SIG-M5 treated with dmso at 0.1 percent for 504 hours (cell line): ENCODE measurements at regions not wholly inside any gene's neighbourhood (a gene's known extent, or its start where the extent isn't known, plus 50 kb on each side); places are given as distances from the start of the nearest gene placed in this dataset.

ENCODE experiments used
- DNase-seq: peaks from one replicate; lab custom pipeline; 2025; ENCODE audit not compliant: unreplicated experiment; lab: John Stamatoyannopoulos, UW

GRCh38 chr4:173932701-173933100, 350.8 kb downstream of the FBXO8 start:
- no peak for DNase-seq

- no peak for DNase-seq
Measured at GRCh38 chr4:173930329-173930967, 353.0 kb downstream of the FBXO8 start.

DNA sequence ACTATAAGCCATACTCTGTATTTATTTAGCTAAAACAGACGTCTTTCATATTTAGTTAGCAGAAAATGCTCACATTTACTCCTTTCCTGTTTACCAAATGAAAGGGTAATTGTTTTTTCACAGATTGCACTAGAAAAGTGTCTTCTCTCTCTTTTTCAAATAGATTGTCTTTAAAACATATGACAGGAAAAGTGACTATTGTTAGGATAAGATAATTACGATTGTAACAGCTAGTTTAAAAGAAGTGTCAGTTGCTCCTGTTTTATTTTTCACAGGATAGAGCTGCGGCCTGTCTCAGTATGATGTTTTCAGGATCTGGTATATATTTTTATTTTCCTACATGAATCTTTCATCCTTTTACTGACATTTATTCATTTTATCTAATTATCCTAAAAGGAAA, 353.5 kb downstream of the FBXO8 start:
- DNase-seq = no peak

GRCh38 chr4:173924561-173924960, 358.9 kb downstream of the FBXO8 start:
- DNase-seq = no peak

DNA sequence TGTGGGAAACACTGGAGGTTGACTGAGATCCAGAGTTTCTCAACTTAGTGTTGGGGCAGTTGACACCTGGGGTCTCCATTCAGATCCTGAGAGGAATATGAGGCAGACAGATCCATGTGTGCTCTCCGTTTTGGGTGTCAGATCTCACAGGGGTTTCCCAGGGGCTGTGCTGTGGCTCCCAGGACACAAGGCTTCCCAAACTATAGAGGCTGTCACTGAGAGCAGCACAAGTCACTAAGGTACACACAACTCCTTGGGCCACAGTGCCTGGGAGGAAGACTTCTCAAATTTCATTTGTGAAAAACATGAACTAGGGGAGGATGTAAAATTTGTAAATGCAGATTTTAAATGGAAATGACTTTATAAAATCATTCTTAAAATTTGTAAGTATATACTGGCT, 363.6 kb downstream of the FBXO8 start:
- no peak for DNase-seq

GRCh38 chr4:173919196-173919595, 364.3 kb downstream of the FBXO8 start:
- no peak for DNase-seq

DNA sequence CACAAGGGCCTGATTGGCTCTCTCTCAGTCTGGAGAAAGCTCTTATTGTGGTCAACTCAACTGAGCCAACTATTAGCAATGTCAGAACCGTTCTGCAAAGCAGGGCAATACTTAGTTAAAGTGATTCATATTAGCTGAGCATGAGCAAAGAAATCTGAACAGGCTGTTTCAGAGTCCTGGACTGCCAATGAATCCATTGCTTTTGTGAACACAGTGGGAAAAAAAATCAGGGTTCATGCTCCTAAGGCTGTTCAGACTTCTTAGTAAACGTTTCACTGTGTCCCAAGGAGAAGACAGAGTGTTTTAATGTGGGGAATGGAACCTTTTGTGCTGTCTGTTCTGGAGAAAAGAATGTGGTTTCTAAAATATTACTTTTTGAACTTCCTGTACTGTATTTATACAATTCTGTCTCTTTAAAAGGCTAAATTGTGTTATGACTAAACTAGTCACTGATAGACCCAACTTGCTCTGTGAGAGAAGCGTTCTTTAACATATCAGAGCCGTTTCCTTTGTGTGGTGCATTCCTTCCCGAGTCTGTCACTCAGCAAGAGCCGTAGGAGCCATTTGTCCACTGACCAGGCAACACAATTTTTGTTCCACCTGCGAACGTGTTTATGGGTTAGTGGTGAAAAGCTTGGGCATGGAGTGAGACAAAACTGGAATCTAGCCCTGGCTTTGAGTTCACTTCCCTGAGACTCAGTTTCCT, 366.1 kb downstream of the FBXO8 start:
- no peak for DNase-seq

GRCh38 chr4:173913496-173913895, 370.0 kb downstream of the FBXO8 start:
- no peak for DNase-seq

- no peak for DNase-seq
Measured at GRCh38 chr4:173912384-173912783, 371.1 kb downstream of the FBXO8 start.

DNA sequence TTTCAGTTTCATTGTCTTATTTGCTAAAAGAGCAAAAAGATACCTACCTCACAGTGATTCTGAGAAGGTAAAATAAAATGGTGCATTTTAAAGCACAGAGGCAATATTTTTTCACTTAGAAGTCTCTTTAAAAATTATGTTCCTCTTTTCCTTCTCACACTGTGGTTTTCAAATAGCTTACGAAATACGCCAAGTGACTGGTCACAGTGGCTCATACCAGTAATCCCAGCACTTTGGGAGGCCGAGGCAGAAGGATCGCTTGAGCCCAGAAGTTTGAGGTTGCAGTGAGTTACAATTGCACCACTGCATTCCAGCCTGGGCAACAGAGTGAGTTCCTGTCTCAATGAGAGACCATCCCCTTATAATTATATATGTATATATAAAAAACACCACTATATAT, 372.6 kb downstream of the FBXO8 start:
- peak; percentile 77 for DNase-seq

DNA sequence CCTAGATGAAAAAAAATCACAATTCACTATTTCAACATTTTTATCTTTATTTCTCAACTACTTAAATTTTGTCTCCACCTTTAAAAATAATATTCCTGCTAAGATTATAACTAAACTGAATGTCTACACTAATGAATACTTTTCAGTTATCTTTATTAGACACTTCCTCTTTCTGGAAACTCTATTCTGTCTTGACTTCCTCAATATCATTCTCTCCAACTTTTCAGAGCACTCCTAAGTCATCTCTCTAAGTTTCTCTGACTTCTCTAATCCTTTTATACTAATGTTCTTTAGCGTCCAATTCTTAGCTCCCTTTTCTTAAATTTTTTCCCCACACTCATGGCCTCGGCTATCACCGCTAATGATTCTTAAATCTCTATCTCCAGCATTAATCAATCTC, 374.2 kb downstream of the FBXO8 start:
- peak; percentile 72 for DNase-seq

DNA sequence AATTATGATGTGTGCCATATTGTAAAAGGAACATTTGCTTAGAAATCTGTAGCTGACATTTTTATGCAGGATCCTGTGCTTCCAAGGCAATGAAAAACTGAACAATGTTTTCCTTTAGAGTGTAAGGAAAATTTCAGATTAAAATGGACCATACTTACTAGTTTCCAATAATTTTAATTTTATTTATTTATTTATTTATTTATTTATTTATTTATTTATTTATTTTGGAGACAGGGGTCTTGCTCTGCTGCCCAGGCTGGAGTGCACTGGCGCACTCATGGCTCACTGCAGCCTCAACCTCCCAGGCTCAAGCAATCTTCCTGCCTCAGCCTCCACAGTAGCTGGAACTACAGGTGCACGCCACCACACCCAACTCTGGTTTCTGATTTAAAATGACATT, 369.8 kb upstream of the HAND2 start:
- no peak for DNase-seq

DNA sequence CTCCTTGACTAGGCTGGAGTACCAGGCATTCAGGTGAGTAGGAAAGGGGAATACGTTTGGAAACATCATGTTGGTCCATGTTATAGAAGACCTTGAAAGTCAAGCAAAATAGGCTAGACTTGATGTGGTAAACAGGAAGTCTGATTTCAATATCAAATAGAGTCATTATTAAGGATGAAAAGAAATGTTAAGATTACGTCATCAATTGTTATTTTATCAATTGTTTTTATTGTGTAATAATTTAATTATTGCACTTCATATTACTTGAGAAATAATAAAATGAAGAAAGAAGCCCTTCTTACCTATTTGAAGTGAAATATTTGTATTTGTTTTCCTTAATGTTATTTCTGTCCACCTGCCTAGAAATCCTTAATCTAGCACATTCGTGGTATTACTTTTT, 361.0 kb upstream of the HAND2 start:
- no peak for DNase-seq

DNA sequence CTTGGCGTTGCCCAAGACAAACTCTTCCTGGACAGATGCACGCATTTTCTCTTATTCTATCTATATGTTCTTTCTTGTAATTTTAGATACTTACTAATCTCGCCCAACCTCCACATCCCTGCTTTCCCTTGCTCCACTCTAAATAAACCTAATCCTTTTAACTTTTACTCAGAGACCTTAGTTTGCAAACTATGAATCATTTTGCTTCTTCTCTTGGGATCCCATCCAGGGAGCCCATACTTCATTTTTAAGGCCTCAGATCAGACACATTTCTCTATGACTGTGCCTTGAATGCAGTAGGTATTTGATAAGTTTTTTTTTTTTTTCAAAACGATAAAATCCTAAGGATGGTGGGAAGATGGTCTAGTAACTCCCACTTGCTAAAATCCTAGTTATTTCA, 353.8 kb upstream of the HAND2 start:
- no peak for DNase-seq

- DNase-seq = no peak
Measured at GRCh38 chr4:173880897-173881296, 350.9 kb upstream of the HAND2 start.

GRCh38 chr4:173879509-173879908, 349.5 kb upstream of the HAND2 start:
- DNase-seq = no peak

GRCh38 chr4:173878701-173879100, 348.7 kb upstream of the HAND2 start:
- DNase-seq = no peak

- no peak for DNase-seq
Measured at GRCh38 chr4:173871643-173872042, 341.6 kb upstream of the HAND2 start.

- no peak for DNase-seq
Measured at GRCh38 chr4:173866322-173867026, 336.4 kb upstream of the HAND2 start.

DNA sequence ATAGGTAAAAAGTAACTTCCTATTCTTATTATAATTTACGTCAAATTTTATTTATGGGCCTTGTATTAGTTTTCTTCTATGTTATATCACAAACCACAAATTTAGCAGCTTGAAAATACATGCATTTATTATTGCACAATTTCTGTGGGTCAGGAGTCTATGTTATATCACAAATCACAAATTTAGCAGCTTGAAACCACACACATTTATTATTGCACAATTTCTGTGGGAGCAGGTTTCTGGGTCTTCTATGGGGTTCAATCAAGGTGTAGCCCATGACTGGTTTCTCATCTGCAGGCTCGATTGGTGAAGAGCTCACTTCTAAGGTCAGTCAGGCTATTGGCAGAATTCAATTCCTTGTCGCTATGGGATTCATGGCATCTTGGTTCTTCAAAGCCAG, 332.7 kb upstream of the HAND2 start:
- DNase-seq = no peak

- no peak for DNase-seq
Measured at GRCh38 chr4:173860094-173860493, 330.1 kb upstream of the HAND2 start.

DNA sequence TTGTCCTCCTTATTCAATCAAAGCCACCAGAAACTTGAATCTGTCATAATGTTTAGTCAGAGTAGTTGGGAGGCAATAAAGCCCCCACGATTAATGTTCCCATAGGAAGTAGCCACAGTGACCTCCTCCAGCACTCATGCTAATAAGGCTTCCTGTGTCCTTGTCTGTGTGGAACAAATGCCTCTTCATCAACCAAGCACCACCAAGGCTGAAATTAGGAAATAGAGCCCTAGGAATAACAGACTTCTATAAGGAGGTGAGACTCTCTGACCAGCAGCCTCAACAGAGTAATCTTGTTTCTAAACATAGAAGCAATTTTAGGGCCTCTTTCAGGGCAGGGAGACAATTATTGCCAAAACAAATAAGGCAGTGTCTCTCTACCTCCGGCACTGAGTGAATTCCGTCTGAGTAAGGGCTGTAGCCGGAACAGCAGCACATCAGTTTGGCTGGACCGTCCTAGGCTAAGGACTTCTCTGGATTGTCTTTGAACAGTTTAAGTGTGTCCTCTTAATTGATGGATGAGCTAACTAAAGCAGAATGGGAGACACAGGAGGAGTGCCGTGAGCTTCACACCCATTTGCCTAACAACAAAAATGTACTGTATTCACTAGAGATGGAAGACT, 329.2 kb upstream of the HAND2 start:
- no peak for DNase-seq
